ENCODE measurements at regions not wholly inside any gene's neighbourhood (a gene's known extent, or its start where the extent isn't known, plus 50 kb on each side); places are given as distances from the start of the nearest gene placed in this dataset.

DNA sequence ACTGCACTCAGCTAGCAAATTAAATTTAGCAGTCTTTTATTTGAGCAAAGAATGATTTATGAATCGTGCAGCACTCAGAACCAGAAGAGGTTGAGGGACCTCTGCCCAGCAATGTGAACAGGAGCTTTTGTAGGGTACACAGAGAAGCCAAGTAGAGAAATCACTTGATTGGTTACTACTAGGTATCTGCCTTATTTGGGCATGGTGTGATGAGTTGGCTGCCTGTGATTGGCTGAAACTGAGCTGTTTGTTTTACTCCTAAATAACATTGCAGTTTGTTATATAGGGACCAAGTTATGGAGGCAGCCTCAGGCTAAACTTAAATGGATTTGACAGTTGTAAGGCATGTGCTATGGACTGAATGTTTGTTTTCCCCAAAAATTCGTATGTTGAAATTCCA, 122.5 kb downstream of the RDH14 start:
- FAIRE-seq (no peak), DNase-seq (ENCODE audit: insufficient read length, low spot score) (no peak)
- TF ChIP-seq, protein P1, sequence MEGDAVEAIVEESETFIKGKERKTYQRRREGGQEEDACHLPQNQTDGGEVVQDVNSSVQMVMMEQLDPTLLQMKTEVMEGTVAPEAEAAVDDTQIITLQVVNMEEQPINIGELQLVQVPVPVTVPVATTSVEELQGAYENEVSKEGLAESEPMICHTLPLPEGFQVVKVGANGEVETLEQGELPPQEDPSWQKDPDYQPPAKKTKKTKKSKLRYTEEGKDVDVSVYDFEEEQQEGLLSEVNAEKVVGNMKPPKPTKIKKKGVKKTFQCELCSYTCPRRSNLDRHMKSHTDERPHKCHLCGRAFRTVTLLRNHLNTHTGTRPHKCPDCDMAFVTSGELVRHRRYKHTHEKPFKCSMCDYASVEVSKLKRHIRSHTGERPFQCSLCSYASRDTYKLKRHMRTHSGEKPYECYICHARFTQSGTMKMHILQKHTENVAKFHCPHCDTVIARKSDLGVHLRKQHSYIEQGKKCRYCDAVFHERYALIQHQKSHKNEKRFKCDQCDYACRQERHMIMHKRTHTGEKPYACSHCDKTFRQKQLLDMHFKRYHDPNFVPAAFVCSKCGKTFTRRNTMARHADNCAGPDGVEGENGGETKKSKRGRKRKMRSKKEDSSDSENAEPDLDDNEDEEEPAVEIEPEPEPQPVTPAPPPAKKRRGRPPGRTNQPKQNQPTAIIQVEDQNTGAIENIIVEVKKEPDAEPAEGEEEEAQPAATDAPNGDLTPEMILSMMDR (IDR thresholded peaks at IDR 0.05; ENCODE audit: insufficient read depth, missing control alignments): no peak

- DNase-seq (ENCODE audit: insufficient read length, low spot score): no peak
- TF ChIP-seq, protein P1 (IDR thresholded peaks at IDR 0.05; ENCODE audit: insufficient read depth, missing control alignments): no peak
- no peak for FAIRE-seq
Observed at GRCh38 chr2:18436503-18437005, 123.9 kb downstream of the RDH14 start.

GRCh38 chr2:18435426-18436037, 124.9 kb downstream of the RDH14 start:
- no peak for FAIRE-seq
- no peak for DNase-seq (ENCODE audit: insufficient read length, low spot score)
- TF ChIP-seq, protein P1 (IDR thresholded peaks at IDR 0.05; ENCODE audit: insufficient read depth, missing control alignments): peak; percentile 69

GRCh38 chr2:18433872-18434271, 126.6 kb downstream of the RDH14 start:
- TF ChIP-seq, protein P1 (IDR thresholded peaks at IDR 0.05; ENCODE audit: insufficient read depth, missing control alignments): no peak
- DNase-seq (ENCODE audit: insufficient read length, low spot score) (no peak), FAIRE-seq (no peak)

- DNase-seq (ENCODE audit: insufficient read length, low spot score): no peak
- FAIRE-seq: no peak
- TF ChIP-seq, protein P1 (IDR thresholded peaks at IDR 0.05; ENCODE audit: insufficient read depth, missing control alignments): no peak
Observed at GRCh38 chr2:18432999-18433398, 127.5 kb downstream of the RDH14 start.

DNA sequence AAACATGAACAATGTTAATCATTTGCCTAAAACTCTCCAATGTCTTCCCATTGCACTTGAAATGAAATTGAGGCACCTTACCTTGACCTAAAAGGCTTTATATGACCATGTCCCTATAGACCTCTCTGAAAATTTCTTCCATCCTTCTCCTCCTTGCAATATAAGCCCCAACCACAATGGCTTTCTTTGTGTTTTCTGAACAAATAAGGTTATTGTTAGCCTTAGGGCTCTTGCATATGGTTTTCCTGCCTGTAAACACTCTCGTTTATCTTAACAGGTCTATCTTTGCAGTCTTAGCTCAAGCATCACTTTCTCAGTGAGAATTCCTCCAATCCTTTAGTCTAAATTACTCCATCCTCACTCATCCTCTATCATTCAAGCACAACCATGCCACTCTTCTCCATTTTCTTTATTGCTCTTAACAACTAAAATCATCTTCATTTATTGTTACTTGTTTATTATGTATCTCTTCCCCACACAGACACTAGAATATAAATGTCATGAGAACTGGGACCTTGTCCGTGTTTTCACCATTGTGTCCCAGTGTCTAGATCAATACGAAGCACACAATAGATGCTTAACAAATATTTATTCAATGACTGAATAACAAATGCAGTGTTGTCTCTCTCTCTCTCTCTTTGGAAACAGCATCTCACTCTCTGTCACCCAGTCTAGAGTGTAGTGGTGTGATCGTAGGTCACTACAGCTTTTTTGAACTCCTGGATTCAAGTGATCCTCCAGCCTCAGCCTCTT, 129.3 kb downstream of the RDH14 start:
- FAIRE-seq (no peak), DNase-seq (ENCODE audit: insufficient read length, low spot score) (no peak)
- TF ChIP-seq, protein P1 (IDR thresholded peaks at IDR 0.05; ENCODE audit: insufficient read depth, missing control alignments): no peak

GRCh38 chr2:18428516-18428915, 131.9 kb downstream of the RDH14 start:
- no peak for FAIRE-seq
- TF ChIP-seq, protein P1 (IDR thresholded peaks at IDR 0.05; ENCODE audit: insufficient read depth, missing control alignments): no peak
- no peak for DNase-seq (ENCODE audit: insufficient read length, low spot score)

Measured in D721Med (cell line).